ENCODE measurements at regions not wholly inside any gene's neighbourhood (a gene's known extent, or its start where the extent isn't known, plus 50 kb on each side); places are given as distances from the start of the nearest gene placed in this dataset.

GRCh38 chrX:150152036-150152435 lies 211.1 kb upstream of the MAMLD1 start:
- no peak for TF ChIP-seq HDAC1 (IDR thresholded peaks at IDR 0.05)
- no peak for TF ChIP-seq ZNF75A (CRISPR knock-in tag; IDR thresholded peaks at IDR 0.05)
- no peak for TF ChIP-seq ZNF121 (CRISPR knock-in tag; conservative IDR thresholded peaks at IDR 0.05)
- TF ChIP-seq SMC3 (conservative IDR thresholded peaks at IDR 0.05; ENCODE audit: insufficient read depth, low read depth, low read length) = no peak
- TF ChIP-seq YY1 (IDR thresholded peaks at IDR 0.05; ENCODE audit: borderline replicate concordance in 1 of 3, control insufficient read depth in 1 of 3, extremely low read depth in 1 of 3, insufficient read depth in 3 of 3, insufficient read length in 1 of 3, insufficient replicate concordance in 2 of 3, low read depth in 1 of 3, low read length in 2 of 3) = no peak
- no peak for TF ChIP-seq ZNF512 (tag; IDR thresholded peaks at IDR 0.05)
- no peak for TF ChIP-seq MAX (CRISPR knock-in tag; IDR thresholded peaks at IDR 0.05)

Measured in K562 (cell line).